Dendritic cell treated with granulocyte-macrophage colony-stimulating factor and Interleukin-4, amounts not matched to agents 40 ng/mL and 50 ng/mL, for 4 days (primary cell): ENCODE measurements at regions not wholly inside any gene's neighbourhood (a gene's known extent, or its start where the extent isn't known, plus 50 kb on each side); places are given as distances from the start of the nearest gene placed in this dataset.

Source experiments
- H3K27ac Mint-ChIP-seq: one replicate; pipeline ENCODE4 v1.8.0; 2022; ENCODE audit warnings: mild to moderate bottlenecking, mixed read lengths
- H3K27me3 Mint-ChIP-seq: one replicate; pipeline ENCODE4 v1.8.0; 2022; ENCODE audit warnings: mild to moderate bottlenecking, mixed read lengths
- H3K36me3 Mint-ChIP-seq: one replicate; pipeline ENCODE4 v1.8.0; 2022; ENCODE audit warnings: low read depth, mixed read lengths
- H3K4me1 Mint-ChIP-seq: one replicate; pipeline ENCODE4 v1.8.0; 2022; ENCODE audit warnings: low read depth, mixed read lengths
- H3K4me3 Mint-ChIP-seq: one replicate; pipeline ENCODE4 v1.8.0; 2022; ENCODE audit warnings: mild to moderate bottlenecking, moderate library complexity, mixed read lengths
- H3K9me3 Mint-ChIP-seq: one replicate; pipeline ENCODE4 v1.8.0; 2022; ENCODE audit warnings: mixed read lengths
- intact Hi-C: fragments of 100-400 bp; cut with micrococcal nuclease; formaldehyde crosslinking; loops from one replicate; pipeline ENCODE4 v1.15.0; 2022

GRCh38 chr5:112634796-112635195, 102.9 kb upstream of the APC start:
- peaks cover 6% of the 10 kb centered on the region for H3K4me1 Mint-ChIP-seq

GRCh38 chr5:112635276-112635675, 102.4 kb upstream of the APC start:
- H3K27me3 Mint-ChIP-seq, result no peaks in the 10 kb centered on the region
- no peak overlapping the region for H3K4me3 Mint-ChIP-seq
- no peaks in the 10 kb centered on the region for H3K36me3 Mint-ChIP-seq
- H3K4me1 Mint-ChIP-seq, result peaks cover 6% of the 10 kb centered on the region
- intact Hi-C loops, result no loop called here
- no peak overlapping the region for H3K27ac Mint-ChIP-seq
- H3K9me3 Mint-ChIP-seq, result peaks cover 19% of the 10 kb centered on the region

More at GRCh38 chr5:112634796-112635195, 102.9 kb upstream of the APC start:
- Mint-ChIP-seq H3K4me3 (no peak overlapping the region), H3K27me3 (peaks cover 2% of the 10 kb centered on the region), H3K9me3 (peaks cover 19% of the 10 kb centered on the region), H3K36me3 (no peaks in the 10 kb centered on the region), H3K27ac (no peak overlapping the region)
- intact Hi-C loops, result no loop called here

- intact Hi-C loops, result no loop called here
- Mint-ChIP-seq H3K9me3 (peaks cover 19% of the 10 kb centered on the region), H3K4me1 (peaks cover 11% of the 10 kb centered on the region), H3K27me3 (no peaks in the 10 kb centered on the region), H3K36me3 (no peaks in the 10 kb centered on the region), H3K27ac (no peak overlapping the region), H3K4me3 (no peak overlapping the region)
Observed at GRCh38 chr5:112635771-112636731, 101.6 kb upstream of the APC start.

- Mint-ChIP-seq H3K27me3 (no peaks in the 10 kb centered on the region), H3K4me1 (peaks cover 18% of the 10 kb centered on the region), H3K27ac (no peak overlapping the region), H3K36me3 (no peaks in the 10 kb centered on the region), H3K9me3 (peaks cover 16% of the 10 kb centered on the region), H3K4me3 (no peak overlapping the region)
- intact Hi-C loops, result no loop called here
Observed at GRCh38 chr5:112636751-112637150, 100.9 kb upstream of the APC start.

GRCh38 chr5:112637343-112637742, 100.3 kb upstream of the APC start:
- H3K9me3 Mint-ChIP-seq, result peaks cover 11% of the 10 kb centered on the region
- no peak overlapping the region for H3K27ac Mint-ChIP-seq
- no peaks in the 10 kb centered on the region for H3K27me3 Mint-ChIP-seq
- intact Hi-C loops, result no loop called here
- H3K4me3 Mint-ChIP-seq, result no peak overlapping the region
- H3K4me1 Mint-ChIP-seq, result peaks cover 19% of the 10 kb centered on the region
- no peaks in the 10 kb centered on the region for H3K36me3 Mint-ChIP-seq

- no peak overlapping the region for H3K27ac Mint-ChIP-seq
- H3K4me1 Mint-ChIP-seq, result peaks cover 13% of the 10 kb centered on the region
- H3K4me3 Mint-ChIP-seq, result no peak overlapping the region
- H3K9me3 Mint-ChIP-seq, result no peaks in the 10 kb centered on the region
- intact Hi-C loops, result no loop called here
- H3K27me3 Mint-ChIP-seq, result no peaks in the 10 kb centered on the region
- no peaks in the 10 kb centered on the region for H3K36me3 Mint-ChIP-seq
Observed at GRCh38 chr5:112640546-112640945, 97.1 kb upstream of the APC start.

GRCh38 chr5:112641515-112642110, 96.1 kb upstream of the APC start:
- Mint-ChIP-seq H3K9me3 (no peaks in the 10 kb centered on the region), H3K4me3 (no peak overlapping the region), H3K4me1 (peaks cover 19% of the 10 kb centered on the region), H3K27me3 (no peaks in the 10 kb centered on the region), H3K27ac (no peak overlapping the region), H3K36me3 (no peaks in the 10 kb centered on the region)
- intact Hi-C loops, result no loop called here

GRCh38 chr5:112642885-112643284, 94.8 kb upstream of the APC start:
- H3K4me3 Mint-ChIP-seq, result no peak overlapping the region
- H3K27me3 Mint-ChIP-seq, result peaks cover 3% of the 10 kb centered on the region
- intact Hi-C loops, result no loop called here
- no peaks in the 10 kb centered on the region for H3K36me3 Mint-ChIP-seq
- no peak overlapping the region for H3K27ac Mint-ChIP-seq
- H3K4me1 Mint-ChIP-seq, result peaks cover 19% of the 10 kb centered on the region
- no peaks in the 10 kb centered on the region for H3K9me3 Mint-ChIP-seq

- Mint-ChIP-seq H3K9me3 (no peaks in the 10 kb centered on the region), H3K27me3 (peaks cover 3% of the 10 kb centered on the region), H3K4me1 (peaks cover 19% of the 10 kb centered on the region), H3K36me3 (no peaks in the 10 kb centered on the region), H3K4me3 (no peak overlapping the region), H3K27ac (no peak overlapping the region)
- intact Hi-C loops, result no loop called here
Observed at GRCh38 chr5:112643339-112643971, 94.2 kb upstream of the APC start.

- H3K27ac Mint-ChIP-seq, result no peak overlapping the region
- H3K4me3 Mint-ChIP-seq, result no peak overlapping the region
- H3K27me3 Mint-ChIP-seq, result peaks cover 10% of the 10 kb centered on the region
- H3K36me3 Mint-ChIP-seq, result no peaks in the 10 kb centered on the region
- H3K9me3 Mint-ChIP-seq, result no peaks in the 10 kb centered on the region
- peaks cover 12% of the 10 kb centered on the region for H3K4me1 Mint-ChIP-seq
- intact Hi-C loops, result no loop called here
Observed at GRCh38 chr5:112646139-112646936, 91.3 kb upstream of the APC start.

GRCh38 chr5:112647428-112647827, 90.3 kb upstream of the APC start:
- H3K36me3 Mint-ChIP-seq, result no peaks in the 10 kb centered on the region
- peaks cover 15% of the 10 kb centered on the region for H3K27me3 Mint-ChIP-seq
- no peak overlapping the region for H3K4me3 Mint-ChIP-seq
- no peak overlapping the region for H3K27ac Mint-ChIP-seq
- H3K4me1 Mint-ChIP-seq, result peaks cover 7% of the 10 kb centered on the region
- no peaks in the 10 kb centered on the region for H3K9me3 Mint-ChIP-seq
- intact Hi-C loops, result no loop called here

GRCh38 chr5:112648264-112648663, 89.4 kb upstream of the APC start:
- Mint-ChIP-seq H3K27ac (no peak overlapping the region), H3K9me3 (no peaks in the 10 kb centered on the region), H3K4me1 (peaks cover 7% of the 10 kb centered on the region), H3K36me3 (no peaks in the 10 kb centered on the region), H3K27me3 (peaks cover 15% of the 10 kb centered on the region), H3K4me3 (no peak overlapping the region)
- intact Hi-C loops, result no loop called here

- H3K4me1 Mint-ChIP-seq, result peaks cover 7% of the 10 kb centered on the region
- no peaks in the 10 kb centered on the region for H3K9me3 Mint-ChIP-seq
- H3K36me3 Mint-ChIP-seq, result no peaks in the 10 kb centered on the region
- peaks cover 15% of the 10 kb centered on the region for H3K27me3 Mint-ChIP-seq
- no peak overlapping the region for H3K27ac Mint-ChIP-seq
- H3K4me3 Mint-ChIP-seq, result no peak overlapping the region
- intact Hi-C loops, result no loop called here
Observed at GRCh38 chr5:112649882-112650281, 87.8 kb upstream of the APC start.
